Myocyte (in vitro differentiated cells): ENCODE measurements at regions not wholly inside any gene's neighbourhood (a gene's known extent, or its start where the extent isn't known, plus 50 kb on each side); places are given as distances from the start of the nearest gene placed in this dataset.

Experiments used
- DNase-seq: peaks from one replicate; pipeline ENCODE4 v3.0.0-alpha.2; 2012; ENCODE audit warnings: low read depth

- no peak for DNase-seq
These were observed 386.7 kb upstream of the ATP5MC3 start for GRCh38 chr2:175568109-175568730.

- DNase-seq = no peak
These were observed 386.0 kb upstream of the ATP5MC3 start for GRCh38 chr2:175567435-175568061.

GRCh38 chr2:175560521-175561169, 379.1 kb upstream of the ATP5MC3 start:
- no peak for DNase-seq

GRCh38 chr2:175559613-175560012, 378.1 kb upstream of the ATP5MC3 start:
- DNase-seq = no peak

DNA sequence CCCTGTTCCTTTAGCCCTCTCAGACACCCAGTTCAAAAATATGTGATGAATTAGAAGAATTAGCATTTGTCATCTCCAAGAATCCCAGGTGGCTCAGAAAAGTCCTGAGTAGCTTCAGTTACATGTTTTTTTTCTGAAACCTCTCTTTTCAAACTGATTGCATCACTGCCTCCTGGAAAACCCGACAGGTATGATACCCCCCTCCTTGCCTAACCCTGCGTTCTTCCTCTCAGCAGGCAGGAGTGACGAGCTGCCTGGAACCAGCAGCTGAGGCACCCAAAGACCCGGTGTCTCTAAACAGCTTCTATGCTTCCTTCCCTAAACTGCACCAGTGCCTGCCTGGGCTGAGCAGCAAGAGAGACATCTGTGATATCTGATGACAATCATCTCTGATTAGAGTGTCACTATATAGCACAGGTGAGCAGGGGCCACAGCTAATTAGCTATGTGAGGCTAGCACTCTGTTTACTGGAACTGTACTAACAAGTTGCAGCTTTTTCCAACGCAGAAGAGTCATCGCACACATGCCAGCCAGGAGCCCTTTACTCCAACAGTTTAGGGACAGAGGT, 376.4 kb upstream of the ATP5MC3 start:
- DNase-seq = no peak

GRCh38 chr2:175553910-175554309, 372.4 kb upstream of the ATP5MC3 start:
- DNase-seq = no peak

GRCh38 chr2:175552902-175553301, 371.4 kb upstream of the ATP5MC3 start:
- DNase-seq = peak; percentile 31

- no peak for DNase-seq
These were observed 358.9 kb upstream of the ATP5MC3 start for GRCh38 chr2:175540421-175540820.

GRCh38 chr2:175539122-175539521, 357.6 kb upstream of the ATP5MC3 start:
- DNase-seq = no peak

DNA sequence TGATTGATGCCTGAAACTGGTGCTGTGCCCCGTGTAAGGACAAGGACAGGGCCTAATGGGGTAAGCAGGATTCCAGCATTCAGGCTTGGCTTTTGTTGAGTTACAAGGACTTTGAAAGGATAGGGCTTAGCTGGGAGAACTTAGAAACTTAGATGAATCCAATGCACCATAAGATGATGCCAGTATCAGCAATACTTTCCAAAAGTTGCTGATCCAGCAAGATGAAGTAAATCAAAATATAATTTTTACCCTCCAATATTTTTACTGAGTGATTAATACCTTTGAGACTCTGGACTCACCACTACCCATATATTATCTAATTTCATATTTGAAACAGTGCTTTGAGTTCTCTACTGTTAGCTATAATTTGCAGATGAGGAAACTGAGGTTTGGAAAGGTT, 354.5 kb upstream of the ATP5MC3 start:
- DNase-seq = no peak

DNA sequence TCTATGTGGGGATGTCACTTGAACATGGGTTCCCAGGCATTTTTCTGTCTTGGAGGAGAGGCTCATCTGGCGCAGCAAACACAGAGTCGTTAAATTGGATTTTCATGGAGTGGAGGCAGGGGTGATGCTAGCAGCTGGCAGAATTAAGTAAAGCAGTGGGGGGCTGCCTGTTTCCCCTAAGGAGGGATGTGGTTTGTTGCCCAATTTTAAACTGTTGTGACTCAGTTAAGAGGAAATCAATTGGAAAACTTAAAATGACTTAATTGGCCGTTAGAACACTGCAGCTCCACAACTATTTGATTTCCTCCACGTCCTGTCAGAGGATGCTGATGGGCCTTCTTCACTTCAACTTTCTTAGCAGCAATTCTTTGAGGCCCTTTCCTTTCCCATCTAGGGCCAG, 354.1 kb upstream of the ATP5MC3 start:
- no peak for DNase-seq

DNA sequence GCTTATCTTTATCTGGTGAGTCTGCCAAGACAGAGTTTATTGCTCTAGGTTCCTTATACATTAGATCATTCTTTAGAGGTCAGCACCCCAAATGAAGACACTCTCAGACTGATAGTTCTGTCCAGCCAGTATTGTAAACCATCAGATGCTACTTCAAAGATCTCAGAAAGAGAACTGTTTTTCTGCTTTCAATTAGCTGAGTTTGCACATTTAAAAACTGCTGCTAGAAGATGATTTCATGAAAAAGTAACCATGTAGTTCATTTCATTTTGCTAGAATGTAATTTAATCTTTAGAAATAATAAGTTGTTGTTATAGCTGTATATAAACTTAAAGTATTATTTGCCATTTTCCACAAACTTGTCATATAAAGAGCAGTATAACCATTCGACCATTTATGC, 344.5 kb upstream of the ATP5MC3 start:
- DNase-seq = no peak

- no peak for DNase-seq
These were observed 341.5 kb upstream of the ATP5MC3 start for GRCh38 chr2:175523001-175523400.

DNA sequence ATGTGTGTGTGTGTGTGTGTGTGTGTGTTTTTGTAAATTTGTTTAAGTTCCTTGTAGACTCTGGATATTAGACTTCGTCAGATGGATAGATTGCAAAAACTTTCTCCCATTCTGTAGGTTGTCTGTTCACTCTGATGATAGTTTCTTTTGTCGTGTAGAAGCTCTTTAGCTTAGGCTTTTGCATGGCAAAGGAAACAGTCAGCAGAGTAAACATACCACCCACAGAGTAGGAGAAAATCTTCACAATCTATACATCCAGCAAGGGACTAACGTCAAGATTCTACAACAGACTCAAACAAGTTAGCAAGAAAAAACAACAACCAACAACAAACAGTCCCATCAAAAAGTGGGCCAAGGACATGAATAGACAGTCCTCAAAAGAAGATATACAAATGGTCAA, 336.7 kb upstream of the ATP5MC3 start:
- DNase-seq = no peak

DNA sequence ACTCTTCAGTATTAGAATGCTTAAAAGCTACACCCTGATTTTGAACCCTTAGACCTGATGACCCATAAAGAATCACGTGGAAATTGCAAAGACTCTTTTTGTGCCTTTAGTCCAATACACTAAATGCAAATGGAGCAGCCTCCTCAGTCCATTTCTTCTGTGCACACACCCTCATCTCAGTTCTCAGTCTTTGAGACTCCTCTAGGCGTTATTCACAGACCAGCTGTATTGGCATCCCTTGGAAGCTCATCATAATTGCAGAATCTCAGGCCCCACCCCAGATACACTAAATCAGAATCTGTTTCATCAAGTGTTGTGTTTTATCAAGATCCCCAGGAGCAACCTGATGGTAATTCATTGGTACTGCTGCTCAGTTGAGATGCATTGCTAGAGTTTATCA, 335.0 kb upstream of the ATP5MC3 start:
- DNase-seq = no peak

GRCh38 chr2:175500255-175500654, 318.7 kb upstream of the ATP5MC3 start:
- DNase-seq = no peak

DNA sequence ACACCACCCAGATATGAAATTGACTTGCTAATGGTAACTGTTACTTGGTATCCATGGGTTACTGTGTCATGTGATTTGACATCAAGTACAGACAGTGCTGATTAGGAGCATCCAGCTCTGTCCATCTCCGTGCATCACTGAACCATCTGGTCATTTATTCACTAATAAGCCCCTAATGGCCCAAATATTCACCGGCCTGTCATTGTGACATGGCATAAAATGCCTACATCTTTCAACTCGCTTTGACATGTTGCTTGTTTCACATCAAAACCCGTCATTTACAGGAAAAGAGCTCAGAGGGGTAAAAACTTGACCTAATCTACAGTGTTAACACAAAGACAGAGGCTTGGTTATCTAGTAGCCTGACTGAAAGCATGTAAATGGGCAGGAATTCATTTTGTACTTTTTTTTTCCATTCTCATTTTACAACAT, 308.9 kb upstream of the ATP5MC3 start:
- DNase-seq = no peak

DNA sequence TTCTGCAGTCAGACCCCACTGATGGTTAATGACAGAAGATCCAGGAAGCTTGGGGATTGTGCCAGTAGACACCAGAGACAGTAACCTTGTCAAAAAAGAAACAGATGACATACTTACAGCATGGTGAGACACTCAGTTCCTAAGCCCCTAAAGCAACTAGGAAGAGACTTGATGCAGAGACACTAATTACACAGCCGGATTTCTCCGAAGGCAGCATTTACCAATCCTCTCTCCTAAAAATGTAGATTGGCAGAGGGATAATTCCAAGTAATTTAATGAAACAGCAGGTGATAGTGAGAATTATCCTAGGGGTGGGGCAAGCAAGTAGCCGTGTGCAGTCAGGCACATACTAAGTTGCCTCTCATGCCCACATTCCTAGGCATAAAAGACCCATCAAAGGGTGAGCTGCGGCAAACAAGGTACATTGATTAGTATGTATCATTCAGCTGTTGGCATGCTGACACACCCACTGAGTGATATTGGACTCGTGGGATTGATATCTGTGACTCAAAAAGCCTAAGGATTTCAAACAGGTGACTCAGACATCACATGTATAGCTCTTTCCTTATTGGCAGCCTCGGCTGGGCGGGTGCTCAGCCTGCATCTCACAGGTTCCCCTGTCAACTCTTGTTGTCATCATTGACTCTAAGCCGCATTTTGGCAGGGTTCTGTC, 296.7 kb upstream of the ATP5MC3 start:
- no peak for DNase-seq

DNA sequence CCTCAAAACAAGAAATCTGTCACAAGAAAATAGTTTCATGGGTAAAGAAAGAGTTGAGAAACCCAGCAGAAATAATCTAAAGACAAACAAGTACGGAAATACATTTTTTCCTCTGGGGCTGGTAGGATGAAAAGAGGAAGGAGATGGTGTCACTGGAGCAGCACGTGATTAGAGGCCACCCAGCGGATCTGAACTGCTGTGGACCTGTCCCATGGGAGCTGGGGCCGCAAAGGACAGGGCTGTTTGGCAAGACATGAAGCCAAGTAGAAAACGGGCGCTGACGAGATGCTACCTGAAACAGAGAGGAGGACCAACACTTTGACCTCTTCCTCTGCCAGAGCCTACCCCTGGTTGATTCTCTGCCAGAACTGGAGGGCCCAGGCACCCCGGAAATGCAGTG, 295.4 kb upstream of the ATP5MC3 start:
- no peak for DNase-seq

GRCh38 chr2:175476374-175476773, 294.9 kb upstream of the ATP5MC3 start:
- no peak for DNase-seq

DNA sequence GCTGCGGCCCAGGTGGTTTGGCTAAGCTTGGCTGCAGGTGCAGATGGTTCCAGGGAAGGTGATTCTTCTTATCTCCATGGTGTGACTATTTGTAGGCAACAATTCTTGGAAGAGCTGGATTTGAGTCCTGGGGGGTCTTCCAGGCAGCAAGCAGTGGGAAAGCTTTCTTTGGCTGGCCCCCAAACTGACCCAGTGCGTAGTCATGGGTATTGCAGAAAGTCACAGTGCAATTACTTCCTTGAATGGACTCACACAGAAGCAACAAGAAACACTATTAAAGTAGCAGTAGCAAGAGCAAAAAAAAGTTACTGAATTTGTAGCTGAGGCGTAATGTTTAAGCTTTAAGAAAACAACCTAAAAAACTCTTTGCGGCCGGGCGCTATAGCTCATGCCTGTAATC, 293.6 kb upstream of the ATP5MC3 start:
- DNase-seq = no peak
